ENCODE measurements at regions not wholly inside any gene's neighbourhood (a gene's known extent, or its start where the extent isn't known, plus 50 kb on each side); places are given as distances from the start of the nearest gene placed in this dataset.

GRCh38 chr7:136685501-136686173 is 182.8 kb upstream of the CHRM2 start:
- no peaks in the 10 kb centered on the region for H3K9me3 ChIP-seq (ENCODE audit: low read length)
- H3K9ac ChIP-seq (ENCODE audit: low read length), result no peak overlapping the region
- no peak overlapping the region for H3K4me3 ChIP-seq (ENCODE audit: low read depth, low read length, poor library complexity, severe bottlenecking)
- no peak overlapping the region for H3K27ac ChIP-seq (ENCODE audit: low read depth, low read length, poor library complexity, severe bottlenecking)
- no peaks in the 10 kb centered on the region for H3K4me1 ChIP-seq (ENCODE audit: insufficient read depth, low read length, severe bottlenecking)
- TF ChIP-seq CTCF (IDR thresholded peaks at IDR 0.05; ENCODE audit: low read length) (no peak), EZH2 (IDR thresholded peaks at IDR 0.05; ENCODE audit: borderline replicate concordance, low read length) (no peak)
- no peaks in the 10 kb centered on the region for H3K27me3 ChIP-seq (ENCODE audit: insufficient read depth, low read length)
- no peaks in the 10 kb centered on the region; the same call in 1 of the 2 replicates for H3K9me2 ChIP-seq (ENCODE audit: low read depth, low read length)
- no peaks in the 10 kb centered on the region for H3F3A ChIP-seq (ENCODE audit: insufficient read depth, low read length)
- H3K79me2 ChIP-seq (ENCODE audit: insufficient read depth, low read length), result no peaks in the 10 kb centered on the region
- no peak overlapping the region for H2AFZ ChIP-seq (ENCODE audit: low read length)
- H3K36me3 ChIP-seq (ENCODE audit: insufficient read depth, low read length), result no peaks in the 10 kb centered on the region
- no peak overlapping the region for H3K4me2 ChIP-seq (ENCODE audit: low read length)
- no peaks in the 10 kb centered on the region for H4K20me1 ChIP-seq (ENCODE audit: insufficient read depth, low read length)

- Histone ChIP-seq H2AFZ (ENCODE audit: low read length) (no peak overlapping the region), H3K9me2 (ENCODE audit: low read depth, low read length) (no peaks in the 10 kb centered on the region), H3K4me2 (ENCODE audit: low read length) (no peak overlapping the region), H3F3A (ENCODE audit: insufficient read depth, low read length) (no peaks in the 10 kb centered on the region), H3K4me3 (ENCODE audit: low read depth, low read length, poor library complexity, severe bottlenecking) (no peak overlapping the region), H3K9me3 (ENCODE audit: low read length) (no peaks in the 10 kb centered on the region), H4K20me1 (ENCODE audit: insufficient read depth, low read length) (no peaks in the 10 kb centered on the region), H3K36me3 (ENCODE audit: insufficient read depth, low read length) (no peaks in the 10 kb centered on the region), H3K27me3 (ENCODE audit: insufficient read depth, low read length) (no peaks in the 10 kb centered on the region), H3K9ac (ENCODE audit: low read length) (no peak overlapping the region), H3K4me1 (ENCODE audit: insufficient read depth, low read length, severe bottlenecking) (peaks cover 5% of the 10 kb centered on the region), H3K27ac (ENCODE audit: low read depth, low read length, poor library complexity, severe bottlenecking) (no peak overlapping the region), H3K79me2 (ENCODE audit: insufficient read depth, low read length) (no peaks in the 10 kb centered on the region)
- TF ChIP-seq CTCF (IDR thresholded peaks at IDR 0.05; ENCODE audit: low read length), result no peak
- TF ChIP-seq EZH2 (IDR thresholded peaks at IDR 0.05; ENCODE audit: borderline replicate concordance, low read length), result no peak
Measured at GRCh38 chr7:136677471-136678365, 190.7 kb upstream of the CHRM2 start.

DNA sequence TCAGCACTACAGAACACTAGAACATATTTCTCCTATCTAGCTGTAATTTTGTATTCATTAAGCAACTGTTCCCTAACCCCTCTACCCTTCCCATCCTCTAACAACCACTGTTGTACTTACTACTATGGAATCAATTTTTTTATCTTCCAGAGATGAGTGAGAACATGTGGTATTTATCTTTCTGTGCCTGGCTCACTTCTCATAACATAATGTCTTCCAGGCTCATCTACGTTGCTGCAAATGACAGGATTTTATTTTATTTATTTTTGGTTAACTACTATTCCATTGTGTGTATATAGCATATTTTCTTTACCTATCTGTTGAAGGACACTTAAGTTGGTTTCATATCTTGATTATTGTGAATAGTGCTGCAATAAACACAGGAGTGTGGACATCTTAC is 200.9 kb upstream of the CHRM2 start:
- no peak for TF ChIP-seq CTCF (IDR thresholded peaks at IDR 0.05; ENCODE audit: low read length)
- no peak for TF ChIP-seq EZH2 (IDR thresholded peaks at IDR 0.05; ENCODE audit: borderline replicate concordance, low read length)
- H3K4me1 ChIP-seq (ENCODE audit: insufficient read depth, low read length, severe bottlenecking), result no peaks in the 10 kb centered on the region
- H3K9me3 ChIP-seq (ENCODE audit: low read length), result no peaks in the 10 kb centered on the region
- H3K9ac ChIP-seq (ENCODE audit: low read length), result no peak overlapping the region
- no peaks in the 10 kb centered on the region for H3K27me3 ChIP-seq (ENCODE audit: insufficient read depth, low read length)
- no peaks in the 10 kb centered on the region for H3F3A ChIP-seq (ENCODE audit: insufficient read depth, low read length)
- no peak overlapping the region for H2AFZ ChIP-seq (ENCODE audit: low read length)
- no peaks in the 10 kb centered on the region for H4K20me1 ChIP-seq (ENCODE audit: insufficient read depth, low read length)
- no peaks in the 10 kb centered on the region for H3K79me2 ChIP-seq (ENCODE audit: insufficient read depth, low read length)
- H3K4me3 ChIP-seq (ENCODE audit: low read depth, low read length, poor library complexity, severe bottlenecking), result no peak overlapping the region
- H3K9me2 ChIP-seq (ENCODE audit: low read depth, low read length), result no peaks in the 10 kb centered on the region
- no peaks in the 10 kb centered on the region for H3K36me3 ChIP-seq (ENCODE audit: insufficient read depth, low read length)
- H3K4me2 ChIP-seq (ENCODE audit: low read length), result no peak overlapping the region
- no peak overlapping the region for H3K27ac ChIP-seq (ENCODE audit: low read depth, low read length, poor library complexity, severe bottlenecking)

Data from OCI-LY1 (cell line).